PC-9 (cell line): ENCODE measurements at regions not wholly inside any gene's neighbourhood (a gene's known extent, or its start where the extent isn't known, plus 50 kb on each side); places are given as distances from the start of the nearest gene placed in this dataset.

Experiments
- BruUV-seq: library from RNA; stranded (reverse); fragments of 400-500 nt; replicated peaks from 2 replicates; lab custom pipeline; 2021; lab: Mats Ljungman, UMichigan
- CTCF ChIA-PET: fragments of 300-600 bp; sonication (Branson Sonifier 250); formaldehyde crosslinking; loops from one replicate; lab custom pipeline; 2022; ENCODE audit warnings: antibody characterized with exemption; lab: Charles Lee
- POLR2A ChIA-PET: fragments of 300-600 bp; sonication (Branson Sonifier 250); formaldehyde crosslinking; loops from one replicate; lab custom pipeline; 2022; ENCODE audit warnings: antibody characterized with exemption; ENCODE audit not compliant: unreplicated experiment; lab: Charles Lee
- DNase-seq, 2 experiments: peaks; one replicate each; pipeline versions ENCODE4 v3.0.0 to v3.0.0-alpha.2; 2015 to 2022; ENCODE audit warnings: mixed read lengths in 1 of 2
- H2AFZ ChIP-seq: fragments of 200-600 bp; sonication (generic); 2 replicates; pipeline ENCODE4 v1.8.1; 2017; ENCODE audit warnings: antibody characterized with exemption
- H3F3A ChIP-seq: fragments of 200-600 bp; sonication (generic); 2 replicates; pipeline ENCODE4 v1.8.1; 2017; ENCODE audit warnings: antibody characterized with exemption, mild to moderate bottlenecking, low read depth; ENCODE audit not compliant: insufficient read depth
- H3K27ac ChIP-seq: fragments of 200-600 bp; sonication (generic); 2 replicates; pipeline ENCODE4 v1.6.1; 2016; ENCODE audit warnings: mixed run types
- H3K27me3 ChIP-seq: fragments of 200-600 bp; sonication (generic); 2 replicates; pipeline ENCODE4 v1.6.1; 2016; ENCODE audit warnings: low read depth, mixed run types; ENCODE audit not compliant: insufficient read depth
- H3K36me3 ChIP-seq: fragments of 200-600 bp; sonication (generic); 2 replicates; pipeline ENCODE4 v1.6.1; 2016; ENCODE audit warnings: low read depth, mixed run types
- H3K4me1 ChIP-seq: fragments of 200-600 bp; sonication (generic); replicated peaks from 2 replicates; pipeline ENCODE4 v1.6.1; 2016; ENCODE audit warnings: mixed run types; ENCODE audit not compliant: insufficient read depth
- H3K4me2 ChIP-seq: fragments of 200-600 bp; sonication (generic); 2 replicates; pipeline ENCODE4 v1.6.1; 2017; ENCODE audit warnings: mixed run types
- H3K4me3 ChIP-seq: fragments of 200-600 bp; sonication (generic); 2 replicates; pipeline ENCODE4 v1.6.1; 2016; ENCODE audit warnings: mixed run types
- H3K79me2 ChIP-seq: fragments of 200-600 bp; sonication (generic); 2 replicates; pipeline ENCODE4 v1.6.1; 2017; ENCODE audit warnings: low read depth, mixed run types
- H3K9me2 ChIP-seq: fragments of 200-600 bp; sonication (generic); 2 replicates; pipeline ENCODE4 v1.8.1; 2017; ENCODE audit warnings: mild to moderate bottlenecking; ENCODE audit not compliant: insufficient read depth
- H3K9me3 ChIP-seq: fragments of 200-600 bp; sonication (generic); 2 replicates; pipeline ENCODE4 v1.8.1; 2016; ENCODE audit warnings: low read depth; ENCODE audit not compliant: insufficient read depth
- H4K20me1 ChIP-seq: fragments of 200-600 bp; sonication (generic); 2 replicates; pipeline ENCODE4 v1.8.1; 2017; ENCODE audit not compliant: insufficient read depth
- EZH2 ChIP-seq: fragments of 200-600 bp; sonication (generic); IDR thresholded peaks from 2 replicates; pipeline ENCODE4 v1.8.0; 2017; ENCODE audit warnings: antibody characterized with exemption, low read depth
- intact Hi-C: fragments of 100-400 bp; cut with micrococcal nuclease; formaldehyde crosslinking; loops from one replicate; pipeline ENCODE4 v1.10.0; 2022; ENCODE audit not compliant: unreplicated experiment
- TF ChIP-seq, protein P1 (sequence below): fragments of 200-600 bp; sonication (generic); conservative IDR thresholded peaks from 2 replicates; pipeline ENCODE4 v1.6.1; 2017; ENCODE audit warnings: mixed run types, antibody characterized with exemption, mild to moderate bottlenecking, moderate library complexity

DNA sequence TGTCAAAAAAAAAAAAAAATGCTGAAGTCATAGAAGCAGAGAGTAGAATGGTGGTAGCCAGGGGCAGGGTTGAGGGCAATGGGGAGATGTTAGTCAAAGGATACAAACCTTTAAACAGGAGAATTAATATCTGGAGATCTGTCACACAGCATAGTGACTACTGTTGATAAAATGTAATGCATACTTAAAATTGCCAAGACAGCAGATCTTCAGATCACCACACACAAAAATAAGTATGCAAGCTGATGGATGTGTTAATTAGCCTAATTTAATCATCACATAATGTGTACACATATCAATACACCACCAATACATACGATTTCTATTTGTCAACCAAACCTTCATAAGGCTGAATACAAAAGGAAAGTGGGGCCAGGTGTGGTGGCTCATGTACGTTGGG, 83.5 kb upstream of the PHACTR3 start:
- Histone ChIP-seq H3K9me3 (no peaks in the 10 kb centered on the region), H3K4me3 (no peak overlapping the region), H4K20me1 (no peaks in the 10 kb centered on the region), H3K4me2 (no peak overlapping the region), H3K79me2 (no peaks in the 10 kb centered on the region), H3K27ac (no peak overlapping the region), H3K27me3 (peaks cover 48% of the 10 kb centered on the region), H3K4me1 (no peaks in the 10 kb centered on the region), H3K36me3 (no peaks in the 10 kb centered on the region), H3F3A (no peaks in the 10 kb centered on the region), H3K9me2 (no peaks in the 10 kb centered on the region), H2AFZ (no peak overlapping the region)
- intact Hi-C loops: no loop called here
- no TSS peak for BruUV-seq
- ChIA-PET CTCF (interaction anchor here (0.7 kb wide), 1 partner anchor 530 kb away, joined by 3 read pairs; no protein-coding TSS in a partner anchor), POLR2A (no interaction called here)
- no peak for DNase-seq
- TF ChIP-seq, protein P1, sequence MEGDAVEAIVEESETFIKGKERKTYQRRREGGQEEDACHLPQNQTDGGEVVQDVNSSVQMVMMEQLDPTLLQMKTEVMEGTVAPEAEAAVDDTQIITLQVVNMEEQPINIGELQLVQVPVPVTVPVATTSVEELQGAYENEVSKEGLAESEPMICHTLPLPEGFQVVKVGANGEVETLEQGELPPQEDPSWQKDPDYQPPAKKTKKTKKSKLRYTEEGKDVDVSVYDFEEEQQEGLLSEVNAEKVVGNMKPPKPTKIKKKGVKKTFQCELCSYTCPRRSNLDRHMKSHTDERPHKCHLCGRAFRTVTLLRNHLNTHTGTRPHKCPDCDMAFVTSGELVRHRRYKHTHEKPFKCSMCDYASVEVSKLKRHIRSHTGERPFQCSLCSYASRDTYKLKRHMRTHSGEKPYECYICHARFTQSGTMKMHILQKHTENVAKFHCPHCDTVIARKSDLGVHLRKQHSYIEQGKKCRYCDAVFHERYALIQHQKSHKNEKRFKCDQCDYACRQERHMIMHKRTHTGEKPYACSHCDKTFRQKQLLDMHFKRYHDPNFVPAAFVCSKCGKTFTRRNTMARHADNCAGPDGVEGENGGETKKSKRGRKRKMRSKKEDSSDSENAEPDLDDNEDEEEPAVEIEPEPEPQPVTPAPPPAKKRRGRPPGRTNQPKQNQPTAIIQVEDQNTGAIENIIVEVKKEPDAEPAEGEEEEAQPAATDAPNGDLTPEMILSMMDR: no peak
- no peak for TF ChIP-seq EZH2

DNA sequence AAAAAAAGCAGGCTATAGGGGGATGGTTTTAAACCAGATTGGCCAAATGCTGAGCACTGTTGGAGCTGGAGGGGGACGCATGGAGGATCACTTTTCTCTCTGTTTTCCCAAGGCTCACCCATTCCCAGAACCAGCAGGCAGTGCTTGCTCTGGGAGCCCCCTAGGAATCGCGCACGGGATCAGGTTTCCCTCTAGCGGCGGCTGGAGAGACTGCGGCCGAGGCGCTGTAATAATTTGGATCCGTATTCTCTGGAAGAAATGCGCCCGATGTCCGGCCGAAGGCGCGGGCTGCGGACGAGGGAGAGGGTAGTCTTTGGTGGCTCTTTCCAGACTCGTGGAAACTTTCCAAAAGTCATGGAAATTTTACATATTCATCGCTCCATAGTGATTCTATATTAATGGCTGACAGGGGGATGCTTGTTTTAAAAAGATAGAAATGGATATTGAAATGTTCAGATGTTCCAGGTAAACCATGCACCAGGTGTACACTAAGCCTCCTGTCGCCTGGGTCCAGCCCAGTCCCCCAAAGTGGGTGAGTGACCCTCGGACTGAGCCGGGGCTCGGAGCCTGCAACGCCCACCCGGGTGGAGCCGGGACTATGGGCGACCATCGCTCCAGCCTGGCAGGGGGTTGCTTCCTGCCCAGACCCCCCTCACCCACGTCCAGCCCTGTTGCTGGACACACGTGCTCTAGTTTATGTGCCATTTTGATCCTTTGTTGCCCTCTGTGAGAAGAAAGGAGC, 78.7 kb upstream of the PHACTR3 start:
- no peak overlapping the region for H3K4me2 ChIP-seq
- H4K20me1 ChIP-seq: no peaks in the 10 kb centered on the region
- H3K4me3 ChIP-seq: no peak overlapping the region
- no peaks in the 10 kb centered on the region for H3K4me1 ChIP-seq
- intact Hi-C loops: no loop called here
- ChIA-PET POLR2A (no interaction called here), CTCF (no interaction called here)
- peak in 1 of 2 experiments; percentile 46 for DNase-seq
- no peak overlapping the region for H2AFZ ChIP-seq
- no peak overlapping the region for H3K27ac ChIP-seq
- no TSS peak for BruUV-seq
- no peaks in the 10 kb centered on the region for H3K9me2 ChIP-seq
- TF ChIP-seq, protein P1: peak; percentile 88
- no peak for TF ChIP-seq EZH2
- H3K36me3 ChIP-seq: no peaks in the 10 kb centered on the region
- H3K79me2 ChIP-seq: no peaks in the 10 kb centered on the region
- H3K9me3 ChIP-seq: no peaks in the 10 kb centered on the region
- peaks cover 69% of the 10 kb centered on the region for H3K27me3 ChIP-seq
- H3F3A ChIP-seq: no peaks in the 10 kb centered on the region

DNA sequence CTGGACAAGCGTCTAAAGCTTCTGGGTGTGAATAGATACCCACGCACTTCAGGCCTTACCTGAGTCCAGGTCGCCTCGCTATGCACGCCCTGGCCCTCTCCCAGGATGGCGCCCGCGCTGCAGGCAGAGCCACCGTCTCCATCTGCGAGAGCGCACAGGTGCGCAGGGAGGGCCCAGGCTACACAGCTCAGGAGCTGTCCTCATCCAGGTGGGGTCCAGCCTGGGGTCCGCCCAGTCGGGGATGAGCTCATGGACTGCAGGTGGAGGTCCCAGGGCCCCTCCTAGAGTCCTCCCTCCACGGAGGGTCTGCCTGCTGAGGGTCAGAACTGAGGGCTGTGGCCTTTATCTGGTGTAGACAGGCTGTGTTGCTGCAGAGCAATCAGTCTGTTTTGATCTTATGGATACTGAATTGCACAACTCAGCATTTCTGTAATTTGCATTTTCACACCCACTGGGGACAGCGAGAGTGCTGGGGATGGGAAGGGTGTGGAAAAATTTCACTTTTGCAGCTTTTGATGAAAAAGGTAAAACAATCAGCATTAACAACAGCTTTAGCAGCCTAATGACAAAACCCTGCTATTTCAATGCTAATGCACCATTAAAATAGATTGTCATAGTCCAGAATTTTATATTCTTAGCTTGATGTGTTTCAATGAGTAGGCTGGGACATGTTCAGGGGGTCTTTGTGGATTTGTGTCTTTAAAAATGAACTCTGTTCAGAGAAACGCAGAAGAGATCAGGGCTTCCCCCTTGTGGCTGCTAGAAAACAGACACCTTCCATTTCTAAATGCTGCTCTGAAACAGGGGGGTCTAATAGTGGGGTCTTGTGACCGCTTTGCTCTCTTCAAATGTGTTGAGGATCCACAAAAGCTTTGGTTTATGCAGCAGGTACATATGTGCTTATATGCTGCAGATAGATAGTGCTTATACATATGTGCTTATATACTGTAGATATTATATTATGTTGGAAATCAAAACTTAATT, 77.8 kb upstream of the PHACTR3 start:
- no peaks in the 10 kb centered on the region for H3K9me3 ChIP-seq
- POLR2A ChIA-PET: no interaction called here
- no peaks in the 10 kb centered on the region for H3K4me1 ChIP-seq
- H3K27ac ChIP-seq: no peak overlapping the region
- no peaks in the 10 kb centered on the region for H3F3A ChIP-seq
- H3K27me3 ChIP-seq: peaks cover 75% of the 10 kb centered on the region
- TF ChIP-seq, protein P1: peak; percentile 49; the same call in 1 of the 2 replicates
- no peak for TF ChIP-seq EZH2
- H4K20me1 ChIP-seq: no peaks in the 10 kb centered on the region
- no peak overlapping the region for H2AFZ ChIP-seq
- H3K79me2 ChIP-seq: no peaks in the 10 kb centered on the region
- H3K4me3 ChIP-seq: no peak overlapping the region
- CTCF ChIA-PET: no interaction called here
- intact Hi-C loops: no loop called here
- H3K9me2 ChIP-seq: no peaks in the 10 kb centered on the region
- no TSS peak for BruUV-seq
- DNase-seq: no peak
- H3K4me2 ChIP-seq: no peak overlapping the region
- H3K36me3 ChIP-seq: no peaks in the 10 kb centered on the region
